GM12891 (cell line): ENCODE measurements at regions not wholly inside any gene's neighbourhood (a gene's known extent, or its start where the extent isn't known, plus 50 kb on each side); places are given as distances from the start of the nearest gene placed in this dataset.

ENCODE experiments used
- DNase-seq: peaks from one replicate; pipeline ENCODE4 v3.0.0; 2011; ENCODE audit warnings: low spot score; ENCODE audit not compliant: insufficient read length
- FAIRE-seq: peaks from 2 replicates; lab custom pipeline; 2011; peaks lifted over from hg19 to GRCh38; lab: Jason Lieb, UNC
- PAX5 ChIP-seq: IDR thresholded peaks from 2 replicates; pipeline ENCODE4 v1.6.1; 2011; ENCODE audit warnings: low read length, moderate library complexity, mild to moderate bottlenecking; ENCODE audit not compliant: insufficient read depth, severe bottlenecking
- POLR2A ChIP-seq: IDR thresholded peaks from 2 replicates; pipeline ENCODE4 v1.6.1; 2011; ENCODE audit warnings: low read depth, low read length, control low read depth
- POLR2AphosphoS5 ChIP-seq: IDR thresholded peaks from 2 replicates; pipeline ENCODE4 v1.6.1; 2011; ENCODE audit warnings: low read depth, low read length, control low read depth
- POU2F2 ChIP-seq: IDR thresholded peaks from 2 replicates; pipeline ENCODE4 v1.6.1; 2011; ENCODE audit warnings: low read depth, mild to moderate bottlenecking, control low read depth, low read length, moderate library complexity
- SPI1 ChIP-seq: IDR thresholded peaks from 2 replicates; pipeline ENCODE4 v1.6.1; 2011; ENCODE audit warnings: low read depth, low read length, control low read depth
- TAF1 ChIP-seq: IDR thresholded peaks from 2 replicates; pipeline ENCODE4 v1.6.1; 2011; ENCODE audit warnings: low read depth, low read length, control low read depth

- FAIRE-seq: no peak
These were observed 251.4 kb upstream of the UMPS start for GRCh38 chr3:124478830-124479229.

GRCh38 chr3:124483915-124484470 is 246.3 kb upstream of the UMPS start:
- FAIRE-seq (no peak), DNase-seq (no peak)
- TF ChIP-seq POLR2AphosphoS5: no peak
- no peak for TF ChIP-seq TAF1
- TF ChIP-seq POU2F2: no peak
- no peak for TF ChIP-seq POLR2A
- no peak for TF ChIP-seq SPI1
- TF ChIP-seq PAX5: no peak

More at GRCh38 chr3:124478830-124479229, 251.4 kb upstream of the UMPS start:
- no peak for TF ChIP-seq SPI1
- TF ChIP-seq POLR2A: no peak
- TF ChIP-seq POU2F2: no peak
- TF ChIP-seq TAF1: no peak
- TF ChIP-seq POLR2AphosphoS5: no peak
- no peak for TF ChIP-seq PAX5
- DNase-seq: no peak

- FAIRE-seq (no peak), DNase-seq (no peak)
- no peak for TF ChIP-seq POU2F2
- TF ChIP-seq POLR2A: no peak
- TF ChIP-seq POLR2AphosphoS5: no peak
- no peak for TF ChIP-seq SPI1
- no peak for TF ChIP-seq TAF1
- TF ChIP-seq PAX5: no peak
These were observed 243.9 kb upstream of the UMPS start for GRCh38 chr3:124486324-124486723.

- no peak for DNase-seq
- no peak for FAIRE-seq
- TF ChIP-seq TAF1: no peak
- no peak for TF ChIP-seq POU2F2
- no peak for TF ChIP-seq POLR2A
- no peak for TF ChIP-seq POLR2AphosphoS5
- no peak for TF ChIP-seq PAX5
- TF ChIP-seq SPI1: no peak
These were observed 240.7 kb upstream of the UMPS start for GRCh38 chr3:124489506-124489905.

GRCh38 chr3:124491098-124491497 is 239.2 kb upstream of the UMPS start:
- FAIRE-seq: no peak
- TF ChIP-seq SPI1: no peak
- no peak for DNase-seq

GRCh38 chr3:124491875-124492274 is 238.4 kb upstream of the UMPS start:
- FAIRE-seq (no peak), DNase-seq (no peak)
- TF ChIP-seq SPI1 (no peak), POLR2A (no peak), PAX5 (no peak), POU2F2 (no peak), TAF1 (no peak)

GRCh38 chr3:124492824-124493223 is 237.4 kb upstream of the UMPS start:
- FAIRE-seq (no peak), DNase-seq (no peak)
- TF ChIP-seq POU2F2: no peak
- no peak for TF ChIP-seq SPI1
- TF ChIP-seq POLR2A: no peak
- no peak for TF ChIP-seq TAF1
- no peak for TF ChIP-seq POLR2AphosphoS5
- no peak for TF ChIP-seq PAX5

GRCh38 chr3:124496061-124496460 is 234.2 kb upstream of the UMPS start:
- FAIRE-seq (no peak), DNase-seq (no peak)
- TF ChIP-seq POLR2AphosphoS5: no peak
- no peak for TF ChIP-seq POLR2A

- no peak for FAIRE-seq
- no peak for TF ChIP-seq POLR2A
- no peak for TF ChIP-seq SPI1
- TF ChIP-seq PAX5: no peak
- TF ChIP-seq TAF1: no peak
- no peak for TF ChIP-seq POU2F2
- no peak for TF ChIP-seq POLR2AphosphoS5
- no peak for DNase-seq
These were observed 232.8 kb upstream of the UMPS start for GRCh38 chr3:124497487-124497886.

- DNase-seq: no peak
- TF ChIP-seq TAF1 (no peak), POLR2AphosphoS5 (no peak), POLR2A (no peak), PAX5 (no peak), POU2F2 (no peak), SPI1 (no peak)
- FAIRE-seq: no peak
These were observed 231.4 kb upstream of the UMPS start for GRCh38 chr3:124498891-124499290.
